NCI-H1048 (cell line): ENCODE measurements at regions not wholly inside any gene's neighbourhood (a gene's known extent, or its start where the extent isn't known, plus 50 kb on each side); places are given as distances from the start of the nearest gene placed in this dataset.

Experiments
- DNase-seq: peaks from one replicate; lab custom pipeline; 2025; lab: John Stamatoyannopoulos, UW

GRCh38 chr3:78153973-78154372, 1114.1 kb downstream of the ROBO2 start:
- no peak for DNase-seq

- DNase-seq = no peak
Observed at GRCh38 chr3:78154521-78155186, 1114.8 kb downstream of the ROBO2 start.

- DNase-seq = no peak
Observed at GRCh38 chr3:78161736-78162135, 1121.8 kb downstream of the ROBO2 start.

- no peak for DNase-seq
Observed at GRCh38 chr3:78163379-78163778, 1123.5 kb downstream of the ROBO2 start.

- DNase-seq = no peak
Observed at GRCh38 chr3:78165876-78166275, 1126.0 kb downstream of the ROBO2 start.

GRCh38 chr3:78174821-78175220, 1134.9 kb downstream of the ROBO2 start:
- no peak for DNase-seq

- DNase-seq = no peak
Observed at GRCh38 chr3:78176869-78177268, 1137.0 kb downstream of the ROBO2 start.

- DNase-seq = no peak
Observed at GRCh38 chr3:78177780-78178179, 1137.9 kb downstream of the ROBO2 start.

GRCh38 chr3:78178209-78178608, 1138.3 kb downstream of the ROBO2 start:
- DNase-seq = no peak

GRCh38 chr3:78178740-78179363, 1139.0 kb downstream of the ROBO2 start:
- DNase-seq = no peak

- no peak for DNase-seq
Observed at GRCh38 chr3:78183906-78184599, 1144.2 kb downstream of the ROBO2 start.

- DNase-seq = no peak
Observed at GRCh38 chr3:78186404-78186803, 1146.5 kb downstream of the ROBO2 start.

- DNase-seq = no peak
Observed at GRCh38 chr3:78201091-78201490, 1161.2 kb downstream of the ROBO2 start.

- no peak for DNase-seq
Observed at GRCh38 chr3:78204977-78205376, 1165.1 kb downstream of the ROBO2 start.

GRCh38 chr3:78221300-78221699, 1181.4 kb downstream of the ROBO2 start:
- DNase-seq = no peak

GRCh38 chr3:78221796-78222195, 1181.9 kb downstream of the ROBO2 start:
- DNase-seq = no peak

- no peak for DNase-seq
Observed at GRCh38 chr3:78235841-78236240, 1195.9 kb downstream of the ROBO2 start.

GRCh38 chr3:78238811-78239210, 1198.9 kb downstream of the ROBO2 start:
- DNase-seq = no peak

GRCh38 chr3:78242724-78243123, 1202.8 kb downstream of the ROBO2 start:
- DNase-seq = no peak

- no peak for DNase-seq
Observed at GRCh38 chr3:78244136-78244535, 1204.2 kb downstream of the ROBO2 start.

- no peak for DNase-seq
Observed at GRCh38 chr3:78249294-78249693, 1209.4 kb downstream of the ROBO2 start.

GRCh38 chr3:78253860-78254259, 1214.0 kb downstream of the ROBO2 start:
- no peak for DNase-seq

GRCh38 chr3:78255403-78255802, 1215.5 kb downstream of the ROBO2 start:
- DNase-seq = no peak
